ENCODE measurements at regions not wholly inside any gene's neighbourhood (a gene's known extent, or its start where the extent isn't known, plus 50 kb on each side); places are given as distances from the start of the nearest gene placed in this dataset.

- DNase-seq = no peak
Measured at GRCh38 chr4:23741681-23742191, 148.1 kb downstream of the PPARGC1A start.

- no peak for DNase-seq
Measured at GRCh38 chr4:23737571-23737970, 152.3 kb downstream of the PPARGC1A start.

GRCh38 chr4:23736466-23736865 is 153.4 kb downstream of the PPARGC1A start:
- DNase-seq = no peak

- no peak for DNase-seq
Measured at GRCh38 chr4:23734000-23734399, 155.8 kb downstream of the PPARGC1A start.

- no peak for DNase-seq
Measured at GRCh38 chr4:23733476-23733875, 156.4 kb downstream of the PPARGC1A start.

GRCh38 chr4:23730998-23731397 is 158.8 kb downstream of the PPARGC1A start:
- no peak for DNase-seq

GRCh38 chr4:23728971-23729370 is 160.9 kb downstream of the PPARGC1A start:
- no peak for DNase-seq

- no peak for DNase-seq
Measured at GRCh38 chr4:23728393-23728792, 161.5 kb downstream of the PPARGC1A start.

GRCh38 chr4:23720556-23720955 is 169.3 kb downstream of the PPARGC1A start:
- DNase-seq = no peak

- no peak for DNase-seq
Measured at GRCh38 chr4:23718435-23718834, 171.4 kb downstream of the PPARGC1A start.

- DNase-seq = no peak
Measured at GRCh38 chr4:23717528-23718248, 172.2 kb downstream of the PPARGC1A start.

GRCh38 chr4:23710298-23710697 is 179.5 kb downstream of the PPARGC1A start:
- no peak for DNase-seq

- DNase-seq = no peak
Measured at GRCh38 chr4:23707652-23708026, 182.2 kb downstream of the PPARGC1A start.

GRCh38 chr4:23706972-23707651 is 182.7 kb downstream of the PPARGC1A start:
- no peak for DNase-seq

GRCh38 chr4:23700197-23700596 is 189.7 kb downstream of the PPARGC1A start:
- no peak for DNase-seq

GRCh38 chr4:23697722-23698121 is 192.1 kb downstream of the PPARGC1A start:
- no peak for DNase-seq

- DNase-seq = no peak
Measured at GRCh38 chr4:23697001-23697528, 192.8 kb downstream of the PPARGC1A start.

- DNase-seq = no peak
Measured at GRCh38 chr4:23686169-23686897, 203.5 kb downstream of the PPARGC1A start.

GRCh38 chr4:23685471-23685870 is 204.4 kb downstream of the PPARGC1A start:
- DNase-seq = no peak

GRCh38 chr4:23680671-23681518 is 209.0 kb downstream of the PPARGC1A start:
- DNase-seq = no peak

- DNase-seq = no peak
Measured at GRCh38 chr4:23674694-23675093, 215.2 kb downstream of the PPARGC1A start.

- DNase-seq = no peak
Measured at GRCh38 chr4:23667659-23668058, 222.2 kb downstream of the PPARGC1A start.

Data from stimulated activated CD4-positive, alpha-beta T cell treated with anti-CD3 and anti-CD28 coated beads, Interleukin-2, amount 100 ng/mL, for 48 hours (primary cell).